ENCODE measurements at regions not wholly inside any gene's neighbourhood (a gene's known extent, or its start where the extent isn't known, plus 50 kb on each side); places are given as distances from the start of the nearest gene placed in this dataset.
"Not testable (repeated sequence)": the region's sequence is repeated elsewhere in the genome, so short reads cannot be mapped to it uniquely, and the experiment has no call there.

GRCh38 chr10:32187686-32188085 lies 131.5 kb upstream of the KIF5B start:
- Histone ChIP-seq H3K9me3 (no peaks in the 10 kb centered on the region), H3K36me3 (replicated peaks) (no peaks in the 10 kb centered on the region), H3K4me1 (no peaks in the 10 kb centered on the region), H3K4me3 (no peak overlapping the region), H3K27me3 (ENCODE audit: low read depth) (no peaks in the 10 kb centered on the region; the same call in 1 of the 2 replicates)
- in situ Hi-C loops (cut with MboI; ENCODE audit: low sequenced_read_pairs), result loop anchor here (25.0 kb wide), 1 partner anchor 350 kb away; no protein-coding TSS in a partner anchor
- DNase-seq (ENCODE audit: low spot score in 2 of 2), result no peak

- DNase-seq (ENCODE audit: low spot score in 2 of 2); H3K4me1 ChIP-seq; H3K27me3 ChIP-seq (ENCODE audit: low read depth); H3K4me3 ChIP-seq; H3K9me3 ChIP-seq; H3K36me3 ChIP-seq (replicated peaks): not testable (repeated sequence)
- in situ Hi-C loops (cut with MboI; ENCODE audit: low sequenced_read_pairs), result loop anchor here (25.0 kb wide), 1 partner anchor 346 kb away; no protein-coding TSS in a partner anchor
Measured at GRCh38 chr10:32183652-32184051, 127.4 kb upstream of the KIF5B start.

GRCh38 chr10:32182476-32182875 lies 126.3 kb upstream of the KIF5B start:
- Histone ChIP-seq H3K4me1 (no peaks in the 10 kb centered on the region), H3K36me3 (replicated peaks) (no peaks in the 10 kb centered on the region), H3K27me3 (ENCODE audit: low read depth) (no peaks in the 10 kb centered on the region), H3K9me3 (no peaks in the 10 kb centered on the region), H3K4me3 (no peak overlapping the region)
- in situ Hi-C loops (cut with MboI; ENCODE audit: low sequenced_read_pairs), result loop anchor here (25.0 kb wide), 1 partner anchor 345 kb away; no protein-coding TSS in a partner anchor
- DNase-seq (ENCODE audit: low spot score in 2 of 2), result no peak

- H3K27me3 ChIP-seq (ENCODE audit: low read depth), result no peaks in the 10 kb centered on the region
- no peaks in the 10 kb centered on the region for H3K36me3 ChIP-seq (replicated peaks)
- in situ Hi-C loops (cut with MboI; ENCODE audit: low sequenced_read_pairs), result loop anchor here (25.0 kb wide), 1 partner anchor 343 kb away; no protein-coding TSS in a partner anchor
- DNase-seq (ENCODE audit: low spot score in 2 of 2), result no peak
- H3K4me3 ChIP-seq, result no peak overlapping the region
- H3K4me1 ChIP-seq, result peaks cover under 1% of the 10 kb centered on the region; the same call in 1 of the 2 replicates
- no peaks in the 10 kb centered on the region for H3K9me3 ChIP-seq
Measured at GRCh38 chr10:32180390-32181280, 124.4 kb upstream of the KIF5B start.

GRCh38 chr10:32179836-32180235 lies 123.6 kb upstream of the KIF5B start:
- Histone ChIP-seq H3K4me3 (no peak overlapping the region), H3K36me3 (replicated peaks) (no peaks in the 10 kb centered on the region), H3K27me3 (ENCODE audit: low read depth) (no peaks in the 10 kb centered on the region), H3K9me3 (no peaks in the 10 kb centered on the region), H3K4me1 (peaks cover 3% of the 10 kb centered on the region; the same call in 1 of the 2 replicates)
- in situ Hi-C loops (cut with MboI; ENCODE audit: low sequenced_read_pairs), result loop anchor here (25.0 kb wide), 1 partner anchor 343 kb away; no protein-coding TSS in a partner anchor
- no peak for DNase-seq (ENCODE audit: low spot score in 2 of 2)

GRCh38 chr10:32177594-32177993 lies 121.4 kb upstream of the KIF5B start:
- H3K4me3 ChIP-seq; DNase-seq (ENCODE audit: low spot score in 2 of 2); H3K27me3 ChIP-seq (ENCODE audit: low read depth); H3K4me1 ChIP-seq; H3K9me3 ChIP-seq; H3K36me3 ChIP-seq (replicated peaks): not testable (repeated sequence)
- in situ Hi-C loops (cut with MboI; ENCODE audit: low sequenced_read_pairs), result loop anchor here (25.0 kb wide), 1 partner anchor 340 kb away; no protein-coding TSS in a partner anchor

GRCh38 chr10:32175629-32176028 lies 119.4 kb upstream of the KIF5B start:
- Histone ChIP-seq H3K4me3 (no peak overlapping the region), H3K4me1 (peaks cover 3% of the 10 kb centered on the region; the same call in 1 of the 2 replicates), H3K9me3 (no peaks in the 10 kb centered on the region), H3K36me3 (replicated peaks) (no peaks in the 10 kb centered on the region), H3K27me3 (ENCODE audit: low read depth) (no peaks in the 10 kb centered on the region)
- in situ Hi-C loops (cut with MboI; ENCODE audit: low sequenced_read_pairs), result loop anchor here (25.0 kb wide), 1 partner anchor 338 kb away; no protein-coding TSS in a partner anchor
- DNase-seq (ENCODE audit: low spot score in 2 of 2), result no peak

GRCh38 chr10:32174349-32174893 lies 118.2 kb upstream of the KIF5B start:
- Histone ChIP-seq H3K36me3 (replicated peaks) (no peaks in the 10 kb centered on the region), H3K27me3 (ENCODE audit: low read depth) (no peaks in the 10 kb centered on the region), H3K4me1 (peaks cover 3% of the 10 kb centered on the region; the same call in 1 of the 2 replicates), H3K4me3 (no peak overlapping the region), H3K9me3 (no peaks in the 10 kb centered on the region)
- no peak for DNase-seq (ENCODE audit: low spot score in 2 of 2)
- in situ Hi-C loops (cut with MboI; ENCODE audit: low sequenced_read_pairs), result no loop called here

- Histone ChIP-seq H3K4me1 (peaks cover 3% of the 10 kb centered on the region; the same call in 1 of the 2 replicates), H3K9me3 (no peaks in the 10 kb centered on the region)
- DNase-seq (ENCODE audit: low spot score in 2 of 2), result no peak
Measured at GRCh38 chr10:32171204-32171603, 115.0 kb upstream of the KIF5B start.

GRCh38 chr10:32169556-32169955 lies 113.3 kb upstream of the KIF5B start:
- in situ Hi-C loops (cut with MboI; ENCODE audit: low sequenced_read_pairs), result no loop called here
- Histone ChIP-seq H3K9me3 (no peaks in the 10 kb centered on the region), H3K4me3 (no peak overlapping the region), H3K27me3 (ENCODE audit: low read depth) (no peaks in the 10 kb centered on the region), H3K4me1 (no peaks in the 10 kb centered on the region), H3K36me3 (replicated peaks) (no peaks in the 10 kb centered on the region)
- DNase-seq (ENCODE audit: low spot score in 2 of 2), result no peak

More at GRCh38 chr10:32171204-32171603, 115.0 kb upstream of the KIF5B start:
- in situ Hi-C loops (cut with MboI; ENCODE audit: low sequenced_read_pairs), result no loop called here
- H3K4me3 ChIP-seq, result no peak overlapping the region
- H3K36me3 ChIP-seq (replicated peaks), result no peaks in the 10 kb centered on the region
- H3K27me3 ChIP-seq (ENCODE audit: low read depth), result no peaks in the 10 kb centered on the region

GRCh38 chr10:32167450-32167849 lies 111.2 kb upstream of the KIF5B start:
- H3K27me3 ChIP-seq (ENCODE audit: low read depth), result no peaks in the 10 kb centered on the region
- DNase-seq (ENCODE audit: low spot score in 2 of 2), result no peak
- H3K36me3 ChIP-seq (replicated peaks), result no peaks in the 10 kb centered on the region
- in situ Hi-C loops (cut with MboI; ENCODE audit: low sequenced_read_pairs), result no loop called here
- H3K4me1 ChIP-seq, result no peaks in the 10 kb centered on the region
- H3K4me3 ChIP-seq, result no peak overlapping the region
- H3K9me3 ChIP-seq, result no peaks in the 10 kb centered on the region

GRCh38 chr10:32166365-32166764 lies 110.1 kb upstream of the KIF5B start:
- Histone ChIP-seq H3K27me3 (ENCODE audit: low read depth) (no peaks in the 10 kb centered on the region), H3K4me1 (no peaks in the 10 kb centered on the region), H3K36me3 (replicated peaks) (no peaks in the 10 kb centered on the region), H3K4me3 (no peak overlapping the region), H3K9me3 (no peaks in the 10 kb centered on the region)
- no peak for DNase-seq (ENCODE audit: low spot score in 2 of 2)
- in situ Hi-C loops (cut with MboI; ENCODE audit: low sequenced_read_pairs), result no loop called here

- H3K9me3 ChIP-seq, result no peaks in the 10 kb centered on the region
- no peak overlapping the region for H3K4me3 ChIP-seq
- in situ Hi-C loops (cut with MboI; ENCODE audit: low sequenced_read_pairs), result no loop called here
- no peak for DNase-seq (ENCODE audit: low spot score in 2 of 2)
- no peaks in the 10 kb centered on the region for H3K4me1 ChIP-seq
- H3K27me3 ChIP-seq (ENCODE audit: low read depth), result no peaks in the 10 kb centered on the region
- H3K36me3 ChIP-seq (replicated peaks), result no peaks in the 10 kb centered on the region
Measured at GRCh38 chr10:32163762-32164148, 107.5 kb upstream of the KIF5B start.
